ENCODE measurements at regions not wholly inside any gene's neighbourhood (a gene's known extent, or its start where the extent isn't known, plus 50 kb on each side); places are given as distances from the start of the nearest gene placed in this dataset.

DNA sequence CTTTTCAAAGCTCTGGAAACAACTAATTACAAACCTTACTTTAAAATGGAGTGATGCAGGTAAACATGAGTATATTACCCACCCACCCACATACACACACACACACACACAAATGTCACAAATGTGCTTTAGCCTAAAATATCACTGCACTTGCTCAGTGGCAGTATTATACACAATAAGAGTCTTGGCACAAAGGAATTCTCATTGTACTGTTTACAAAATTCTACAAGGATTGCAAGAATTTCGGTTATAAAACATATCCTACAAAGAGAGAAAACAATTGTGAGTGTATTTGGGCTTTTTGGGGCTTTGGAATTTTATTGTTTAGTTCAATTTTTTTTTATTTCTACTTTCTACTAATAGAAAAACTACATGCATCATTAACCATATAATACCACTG lies 113.2 kb upstream of the BEND6 start:
- DNase-seq (ENCODE audit: low spot score) = no peak
- TF ChIP-seq, protein P1, sequence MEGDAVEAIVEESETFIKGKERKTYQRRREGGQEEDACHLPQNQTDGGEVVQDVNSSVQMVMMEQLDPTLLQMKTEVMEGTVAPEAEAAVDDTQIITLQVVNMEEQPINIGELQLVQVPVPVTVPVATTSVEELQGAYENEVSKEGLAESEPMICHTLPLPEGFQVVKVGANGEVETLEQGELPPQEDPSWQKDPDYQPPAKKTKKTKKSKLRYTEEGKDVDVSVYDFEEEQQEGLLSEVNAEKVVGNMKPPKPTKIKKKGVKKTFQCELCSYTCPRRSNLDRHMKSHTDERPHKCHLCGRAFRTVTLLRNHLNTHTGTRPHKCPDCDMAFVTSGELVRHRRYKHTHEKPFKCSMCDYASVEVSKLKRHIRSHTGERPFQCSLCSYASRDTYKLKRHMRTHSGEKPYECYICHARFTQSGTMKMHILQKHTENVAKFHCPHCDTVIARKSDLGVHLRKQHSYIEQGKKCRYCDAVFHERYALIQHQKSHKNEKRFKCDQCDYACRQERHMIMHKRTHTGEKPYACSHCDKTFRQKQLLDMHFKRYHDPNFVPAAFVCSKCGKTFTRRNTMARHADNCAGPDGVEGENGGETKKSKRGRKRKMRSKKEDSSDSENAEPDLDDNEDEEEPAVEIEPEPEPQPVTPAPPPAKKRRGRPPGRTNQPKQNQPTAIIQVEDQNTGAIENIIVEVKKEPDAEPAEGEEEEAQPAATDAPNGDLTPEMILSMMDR (IDR thresholded peaks at IDR 0.05; ENCODE audit: extremely low read depth, insufficient read depth, missing control alignments) = no peak
- in situ Hi-C loops (cut with MboI; ENCODE audit: low pct_unique_long_range_greater_than_20kb, low sequenced_read_pairs, unreplicated experiment) = loop anchor here (10.0 kb wide), 1 partner anchor 77 kb away; no protein-coding TSS in a partner anchor

DNA sequence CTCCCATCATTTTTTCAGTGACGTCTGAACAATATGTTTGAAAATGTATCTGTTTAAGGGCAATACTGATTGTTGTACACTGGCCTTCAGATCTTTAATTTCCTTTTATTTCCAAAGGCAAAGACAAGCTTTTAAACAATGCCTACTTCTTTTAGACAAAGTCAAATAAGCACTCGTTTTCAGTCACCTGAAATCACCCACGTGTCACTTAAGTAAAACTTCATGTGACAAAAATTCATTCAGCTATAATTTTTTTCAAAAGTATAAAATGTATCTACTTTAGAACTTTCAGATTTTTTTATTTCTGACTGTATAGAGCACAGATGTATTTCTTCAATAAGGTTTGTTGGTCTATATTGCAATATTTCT lies 113.5 kb upstream of the BEND6 start:
- no peak for DNase-seq (ENCODE audit: low spot score)
- TF ChIP-seq, protein P1 (IDR thresholded peaks at IDR 0.05; ENCODE audit: extremely low read depth, insufficient read depth, missing control alignments) = no peak
- in situ Hi-C loops (cut with MboI; ENCODE audit: low pct_unique_long_range_greater_than_20kb, low sequenced_read_pairs, unreplicated experiment) = loop anchor here (10.0 kb wide), 1 partner anchor 77 kb away; no protein-coding TSS in a partner anchor

DNA sequence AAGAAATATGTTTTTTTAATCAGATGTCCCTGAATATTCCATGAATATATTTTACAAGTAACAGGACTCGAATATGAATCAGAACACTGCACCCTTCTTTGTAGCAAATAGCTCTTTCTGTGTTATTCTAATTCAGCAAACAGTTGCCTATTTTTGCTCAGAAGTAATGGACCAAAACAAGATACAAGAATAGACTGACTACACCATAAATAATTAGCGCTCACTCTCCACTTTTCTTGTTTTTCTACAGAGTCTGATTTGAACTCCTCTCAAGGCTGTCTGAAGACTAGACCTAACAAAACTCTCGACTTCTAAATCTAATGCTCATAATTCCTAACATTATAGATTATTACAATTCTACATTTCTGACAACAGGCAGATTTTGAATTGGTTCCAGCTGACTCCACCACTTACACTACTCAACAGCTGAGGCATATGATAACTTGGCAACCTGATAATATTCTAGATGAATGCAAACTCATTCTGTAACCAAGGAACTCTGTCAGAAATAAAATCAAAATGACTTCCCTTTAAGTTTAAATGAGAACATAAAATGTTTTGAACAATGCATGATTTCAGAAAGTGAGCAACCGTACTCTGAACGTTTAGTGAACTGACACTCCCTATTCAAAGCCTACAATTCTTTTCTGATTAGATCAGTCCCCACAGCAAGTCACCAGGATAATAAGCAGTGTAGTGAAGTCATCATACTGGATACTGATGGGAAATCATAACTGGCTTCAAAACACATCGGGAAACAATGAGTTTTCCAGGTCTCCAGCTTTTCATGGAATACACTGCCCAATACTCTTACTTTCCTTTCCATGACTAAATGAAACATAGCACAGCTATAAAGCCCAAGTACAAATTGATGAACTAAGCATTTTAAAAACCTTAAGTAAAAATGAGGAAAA lies 114.2 kb upstream of the BEND6 start:
- in situ Hi-C loops (cut with MboI; ENCODE audit: low pct_unique_long_range_greater_than_20kb, low sequenced_read_pairs, unreplicated experiment) = loop anchor here (10.0 kb wide), 1 partner anchor 76 kb away; no protein-coding TSS in a partner anchor
- no peak for DNase-seq (ENCODE audit: low spot score)
- TF ChIP-seq, protein P1 (IDR thresholded peaks at IDR 0.05; ENCODE audit: extremely low read depth, insufficient read depth, missing control alignments) = no peak

DNA sequence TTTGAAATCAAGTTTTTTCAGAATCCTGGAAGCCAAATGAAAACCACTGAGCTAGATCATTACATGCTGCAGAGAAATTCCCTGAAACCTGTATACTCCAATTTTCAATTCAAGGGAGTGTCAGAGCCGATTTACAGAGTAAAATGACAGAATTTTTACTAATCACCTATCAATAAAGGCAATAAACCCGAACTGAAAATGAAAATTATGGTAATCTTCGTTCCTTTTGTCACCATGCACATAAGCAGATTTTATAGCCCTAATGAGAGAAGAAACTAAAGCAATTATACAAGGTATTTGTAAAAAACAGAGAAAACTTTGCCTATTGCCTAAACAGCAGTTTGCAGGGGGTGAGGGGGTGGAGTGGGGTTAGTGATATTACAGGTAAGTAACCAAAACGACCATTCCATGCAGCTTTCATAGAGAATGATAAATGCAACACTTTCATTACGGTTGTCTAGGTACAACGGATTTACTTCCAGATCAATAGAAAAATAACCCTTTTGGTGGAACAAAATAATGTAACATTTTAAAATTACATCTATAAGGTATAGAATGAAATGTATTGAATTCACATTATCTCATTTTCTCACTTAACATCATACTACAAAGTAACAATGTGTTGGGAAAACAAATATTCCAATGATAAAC lies 115.2 kb upstream of the BEND6 start:
- no peak for DNase-seq (ENCODE audit: low spot score)
- TF ChIP-seq, protein P1 (IDR thresholded peaks at IDR 0.05; ENCODE audit: extremely low read depth, insufficient read depth, missing control alignments) = no peak
- in situ Hi-C loops (cut with MboI; ENCODE audit: low pct_unique_long_range_greater_than_20kb, low sequenced_read_pairs, unreplicated experiment) = loop anchor here (10.0 kb wide), 1 partner anchor 75 kb away; no protein-coding TSS in a partner anchor

DNA sequence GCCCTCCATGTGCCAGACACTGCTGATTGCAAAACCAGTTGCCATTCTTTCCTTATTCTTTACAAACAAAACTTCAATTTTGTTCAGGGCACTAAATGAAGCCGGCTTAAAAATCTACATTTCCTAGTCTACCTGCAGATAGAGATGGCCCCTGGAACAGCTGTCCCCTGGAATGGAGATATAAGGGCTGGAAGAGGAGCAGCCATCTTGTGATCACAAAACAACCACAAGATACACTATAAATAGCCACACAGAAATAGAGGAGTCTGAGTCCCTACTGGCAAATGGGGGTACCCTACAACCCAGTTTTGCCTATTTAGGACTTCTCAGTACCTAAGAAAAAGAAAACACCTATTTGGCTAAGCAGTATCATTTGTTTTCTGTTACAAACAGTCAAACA lies 115.9 kb upstream of the BEND6 start:
- no peak for DNase-seq (ENCODE audit: low spot score)
- TF ChIP-seq, protein P1 (IDR thresholded peaks at IDR 0.05; ENCODE audit: extremely low read depth, insufficient read depth, missing control alignments) = no peak
- in situ Hi-C loops (cut with MboI; ENCODE audit: low pct_unique_long_range_greater_than_20kb, low sequenced_read_pairs, unreplicated experiment) = no loop called here

DNA sequence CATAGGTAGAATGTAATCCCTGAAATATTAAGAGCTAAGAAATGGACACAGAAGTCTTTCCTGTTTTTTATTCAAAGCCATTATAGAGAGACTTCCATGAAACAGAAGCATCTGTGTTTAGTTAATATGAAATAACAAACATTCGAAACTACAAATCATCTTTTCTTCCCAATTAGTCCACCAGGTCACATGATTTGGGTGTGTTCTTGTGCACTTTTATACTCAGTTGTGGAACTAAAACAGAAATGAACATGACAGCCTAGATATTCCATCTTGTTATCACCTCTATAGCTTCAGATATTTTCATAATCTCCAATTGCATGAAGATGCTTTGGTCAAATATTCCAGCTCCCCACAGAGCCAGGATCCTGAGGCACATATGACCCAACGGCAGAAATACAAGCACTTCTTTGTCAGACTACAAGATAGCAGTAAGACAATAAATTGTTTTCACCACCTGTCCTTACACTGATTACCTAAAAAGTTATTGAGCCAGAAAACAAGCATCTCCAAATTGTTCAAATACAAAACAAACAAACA lies 116.8 kb upstream of the BEND6 start:
- no peak for DNase-seq (ENCODE audit: low spot score)
- in situ Hi-C loops (cut with MboI; ENCODE audit: low pct_unique_long_range_greater_than_20kb, low sequenced_read_pairs, unreplicated experiment) = no loop called here
- TF ChIP-seq, protein P1 (IDR thresholded peaks at IDR 0.05; ENCODE audit: extremely low read depth, insufficient read depth, missing control alignments) = no peak
